ENCODE measurements at regions not wholly inside any gene's neighbourhood (a gene's known extent, or its start where the extent isn't known, plus 50 kb on each side); places are given as distances from the start of the nearest gene placed in this dataset.

DNA sequence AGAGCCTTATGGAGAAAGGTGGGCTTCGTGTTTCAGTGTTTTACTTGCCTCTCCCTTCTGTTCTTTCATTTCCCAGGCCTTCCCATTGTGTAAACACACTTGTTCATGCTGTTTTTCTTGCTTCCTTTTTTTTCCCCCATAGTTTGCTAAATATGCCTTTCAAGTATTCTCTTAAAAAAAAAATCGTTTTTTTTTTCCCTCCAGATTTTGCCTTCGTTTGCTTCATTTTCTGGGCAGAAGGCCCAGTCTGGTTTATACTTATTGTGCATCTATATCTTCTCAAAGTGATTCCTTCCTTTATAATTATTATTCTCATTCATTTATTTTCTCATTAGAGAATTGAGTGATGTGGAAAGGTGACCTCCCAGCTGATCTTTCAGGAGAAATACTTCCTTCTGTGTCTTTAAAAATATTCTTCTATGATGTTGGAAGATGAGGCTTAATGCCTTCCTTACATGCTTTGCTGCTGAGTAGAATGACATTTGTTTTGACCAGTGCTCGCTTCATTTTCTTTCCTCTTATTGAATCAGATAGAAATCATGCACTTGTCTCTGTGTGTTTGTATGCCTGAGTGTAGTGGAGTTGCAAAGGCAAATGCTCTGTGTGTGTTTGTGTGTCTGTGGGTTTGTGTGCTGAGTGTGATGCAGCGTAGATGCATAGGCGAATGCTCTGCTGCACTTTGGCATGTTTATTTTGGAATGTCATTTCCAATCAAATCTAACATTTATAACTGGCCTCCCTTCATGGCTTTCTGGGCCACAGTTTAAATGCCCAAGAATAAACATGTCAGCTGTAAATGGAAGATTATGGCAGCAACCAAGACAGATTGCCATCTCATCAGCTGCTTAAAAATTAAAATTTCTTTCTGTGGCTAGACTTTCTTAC is 591.4 kb downstream of the FGF9 start:
- no peak for TF ChIP-seq CTCF (IDR thresholded peaks at IDR 0.05 in 4 of 5, conservative IDR thresholded peaks at IDR 0.05 in 1 of 5)
- no peak for TF ChIP-seq POLR2A (IDR thresholded peaks at IDR 0.05)

Measured in gastrocnemius medialis (tissue), 4 donors.